IgD-negative memory B cell (primary cell): ENCODE measurements at regions not wholly inside any gene's neighbourhood (a gene's known extent, or its start where the extent isn't known, plus 50 kb on each side); places are given as distances from the start of the nearest gene placed in this dataset.
A peak's percentile ranks its signal among the peaks of the same experiment; 100 is the strongest.

Experiments used
- H3K27ac Mint-ChIP-seq, 3 donors: one replicate each; pipeline ENCODE4 v1.8.0; 2020 to 2022; ENCODE audit warnings: mild to moderate bottlenecking in 3 of 3, mixed read lengths in 3 of 3, moderate library complexity in 1 of 3
- H3K27me3 Mint-ChIP-seq: one replicate; pipeline ENCODE4 v1.8.0; 2021; ENCODE audit warnings: mixed read lengths
- H3K36me3 Mint-ChIP-seq: one replicate; pipeline ENCODE4 v1.8.0; 2020; ENCODE audit warnings: mild to moderate bottlenecking, mixed read lengths
- H3K4me1 Mint-ChIP-seq, 3 donors: one replicate each; pipeline ENCODE4 v1.8.0; 2020 to 2022; ENCODE audit warnings: mixed read lengths in 3 of 3, mild to moderate bottlenecking in 1 of 3
- H3K4me3 Mint-ChIP-seq, 4 donors: one replicate each; pipeline ENCODE4 v1.8.0; 2020 to 2022; ENCODE audit warnings: mild to moderate bottlenecking in 4 of 4, mixed read lengths in 4 of 4, moderate library complexity in 3 of 4
- H3K9me3 Mint-ChIP-seq, 3 donors: one replicate each; pipeline ENCODE4 v1.8.0; 2020 to 2021; ENCODE audit warnings: mixed read lengths in 3 of 3, mild to moderate bottlenecking in 1 of 3

- Mint-ChIP-seq H3K4me3 (no peak overlapping the region), H3K4me1 (no peaks in the 10 kb centered on the region), H3K9me3 (peaks cover 3 to 4% (median 4%) of the 10 kb centered on the region in 3 donors), H3K27me3 (peaks cover 46% of the 10 kb centered on the region), H3K27ac (no peak overlapping the region), H3K36me3 (no peaks in the 10 kb centered on the region)
Observed at GRCh38 chr6:166009385-166010031, 158.1 kb downstream of the TBXT start.

GRCh38 chr6:166008441-166009369, 158.9 kb downstream of the TBXT start:
- Mint-ChIP-seq H3K36me3 (no peaks in the 10 kb centered on the region), H3K27ac (no peak overlapping the region), H3K4me1 (no peaks in the 10 kb centered on the region), H3K9me3 (peaks cover 4 to 6% (median 5%) of the 10 kb centered on the region in 3 donors), H3K4me3 (no peak overlapping the region), H3K27me3 (peaks cover 51% of the 10 kb centered on the region)

GRCh38 chr6:166007349-166008263, 160.0 kb downstream of the TBXT start:
- H3K9me3 Mint-ChIP-seq = peaks cover 4 to 6% (median 5%) of the 10 kb centered on the region in 3 donors
- no peaks in the 10 kb centered on the region for H3K4me1 Mint-ChIP-seq
- H3K27ac Mint-ChIP-seq = no peak overlapping the region
- no peaks in the 10 kb centered on the region for H3K36me3 Mint-ChIP-seq
- peaks cover 57% of the 10 kb centered on the region for H3K27me3 Mint-ChIP-seq
- no peak overlapping the region for H3K4me3 Mint-ChIP-seq

GRCh38 chr6:166006900-166007301, 160.8 kb downstream of the TBXT start:
- Mint-ChIP-seq H3K27ac (no peak overlapping the region), H3K4me1 (no peaks in the 10 kb centered on the region), H3K27me3 (peaks cover 54% of the 10 kb centered on the region), H3K9me3 (peaks cover 4 to 6% (median 5%) of the 10 kb centered on the region in 3 donors), H3K4me3 (no peak overlapping the region), H3K36me3 (no peaks in the 10 kb centered on the region)

GRCh38 chr6:166005944-166006899, 161.4 kb downstream of the TBXT start:
- H3K36me3 Mint-ChIP-seq = no peaks in the 10 kb centered on the region
- peaks cover 52% of the 10 kb centered on the region for H3K27me3 Mint-ChIP-seq
- no peaks in the 10 kb centered on the region for H3K4me1 Mint-ChIP-seq
- H3K27ac Mint-ChIP-seq = no peak overlapping the region
- no peak overlapping the region for H3K4me3 Mint-ChIP-seq
- H3K9me3 Mint-ChIP-seq = peaks cover 3 to 5% (median 4%) of the 10 kb centered on the region in 3 donors

- H3K4me3 Mint-ChIP-seq = no peak overlapping the region
- H3K27ac Mint-ChIP-seq = no peak overlapping the region
- H3K9me3 Mint-ChIP-seq = peaks cover 2 to 5% (median 3%) of the 10 kb centered on the region in 3 donors
- H3K27me3 Mint-ChIP-seq = peaks cover 51% of the 10 kb centered on the region
- H3K4me1 Mint-ChIP-seq = no peaks in the 10 kb centered on the region
- no peaks in the 10 kb centered on the region for H3K36me3 Mint-ChIP-seq
Observed at GRCh38 chr6:166005401-166005943, 162.2 kb downstream of the TBXT start.

- Mint-ChIP-seq H3K27me3 (peaks cover 48% of the 10 kb centered on the region), H3K4me3 (no peak overlapping the region), H3K27ac (no peak overlapping the region), H3K9me3 (peaks cover 2 to 5% (median 2%) of the 10 kb centered on the region in 3 donors), H3K36me3 (peaks cover 2% of the 10 kb centered on the region), H3K4me1 (no peaks in the 10 kb centered on the region)
Observed at GRCh38 chr6:166004876-166005275, 162.8 kb downstream of the TBXT start.

GRCh38 chr6:166004471-166004870, 163.2 kb downstream of the TBXT start:
- Mint-ChIP-seq H3K4me1 (no peaks in the 10 kb centered on the region), H3K9me3 (peaks cover 2 to 5% (median 2%) of the 10 kb centered on the region in 3 donors), H3K4me3 (no peak overlapping the region), H3K27ac (peak overlapping the region in 1 of 3 donors; percentile 39), H3K36me3 (peaks cover 2% of the 10 kb centered on the region), H3K27me3 (peaks cover 44% of the 10 kb centered on the region)

GRCh38 chr6:166003569-166003968, 164.1 kb downstream of the TBXT start:
- Mint-ChIP-seq H3K27ac (peak overlapping the region in 1 of 3 donors; percentile 33), H3K36me3 (peaks cover 2% of the 10 kb centered on the region), H3K9me3 (peaks cover 2 to 5% (median 2%) of the 10 kb centered on the region in 3 donors), H3K4me1 (no peaks in the 10 kb centered on the region), H3K4me3 (no peak overlapping the region), H3K27me3 (peaks cover 39% of the 10 kb centered on the region)

GRCh38 chr6:166001359-166001758, 166.3 kb downstream of the TBXT start:
- H3K27me3 Mint-ChIP-seq = peaks cover 25% of the 10 kb centered on the region
- no peaks in the 10 kb centered on the region for H3K4me1 Mint-ChIP-seq
- no peak overlapping the region for H3K27ac Mint-ChIP-seq
- peaks cover 2% of the 10 kb centered on the region for H3K36me3 Mint-ChIP-seq
- no peak overlapping the region for H3K4me3 Mint-ChIP-seq
- peaks cover 0 to 5% (median 2%) of the 10 kb centered on the region in 3 donors for H3K9me3 Mint-ChIP-seq

GRCh38 chr6:165999279-165999678, 168.4 kb downstream of the TBXT start:
- Mint-ChIP-seq H3K27me3 (peaks cover 10% of the 10 kb centered on the region), H3K27ac (no peak overlapping the region), H3K4me3 (no peak overlapping the region), H3K9me3 (peaks cover 0 to 2% (median under 1%) of the 10 kb centered on the region in 3 donors), H3K4me1 (no peaks in the 10 kb centered on the region), H3K36me3 (peaks cover 2% of the 10 kb centered on the region)

GRCh38 chr6:165998072-165998471, 169.6 kb downstream of the TBXT start:
- peaks cover 2% of the 10 kb centered on the region for H3K36me3 Mint-ChIP-seq
- H3K4me1 Mint-ChIP-seq = no peaks in the 10 kb centered on the region
- peaks cover 0 to 2% (median 0%) of the 10 kb centered on the region in 3 donors for H3K9me3 Mint-ChIP-seq
- peaks cover 4% of the 10 kb centered on the region for H3K27me3 Mint-ChIP-seq
- no peak overlapping the region for H3K27ac Mint-ChIP-seq
- peak overlapping the region in 1 of 4 donors; percentile 47 for H3K4me3 Mint-ChIP-seq

GRCh38 chr6:165991341-165991740, 176.3 kb downstream of the TBXT start:
- Mint-ChIP-seq H3K36me3 (peaks cover 1% of the 10 kb centered on the region), H3K27me3 (peaks cover 31% of the 10 kb centered on the region), H3K27ac (peak overlapping the region in 1 of 3 donors; percentile 1), H3K4me3 (no peak overlapping the region), H3K9me3 (peaks cover 0 to 2% (median 0%) of the 10 kb centered on the region in 3 donors), H3K4me1 (peaks cover 0 to 8% (median 8%) of the 10 kb centered on the region in 3 donors)
